ENCODE measurements at regions not wholly inside any gene's neighbourhood (a gene's known extent, or its start where the extent isn't known, plus 50 kb on each side); places are given as distances from the start of the nearest gene placed in this dataset.

GRCh38 chr9:31471010-31471409 is 913.4 kb upstream of the ACO1 start:
- no peak overlapping the region for H3K4me3 ChIP-seq (ENCODE audit: low read depth, low read length)
- DNase-seq (ENCODE audit: low read depth): no peak
- TF ChIP-seq CTCF (conservative IDR thresholded peaks at IDR 0.05; ENCODE audit: low read depth, low read length): no peak

DNA sequence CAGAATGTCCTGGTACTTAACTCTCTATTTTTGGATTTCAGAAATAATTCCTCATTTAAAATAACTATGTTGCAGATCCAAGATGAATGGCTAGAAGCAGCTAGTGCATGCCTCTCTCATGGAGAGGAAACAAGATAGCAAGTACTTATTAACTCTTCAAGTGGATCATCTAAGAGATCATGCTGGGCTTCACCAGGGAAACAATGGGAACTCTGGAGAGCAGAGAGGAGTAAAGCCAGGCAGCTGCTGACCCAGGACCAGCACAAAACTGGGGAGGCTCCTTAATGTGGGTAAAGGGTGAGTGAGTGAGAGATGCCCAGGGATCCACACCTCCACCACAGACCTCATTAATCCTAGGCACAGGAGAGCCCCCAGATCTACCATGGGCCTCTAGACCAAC is 897.8 kb upstream of the ACO1 start:
- DNase-seq (ENCODE audit: low read depth): no peak
- TF ChIP-seq CTCF (conservative IDR thresholded peaks at IDR 0.05; ENCODE audit: low read depth, low read length): no peak
- no peak overlapping the region for H3K4me3 ChIP-seq (ENCODE audit: low read depth, low read length)

DNA sequence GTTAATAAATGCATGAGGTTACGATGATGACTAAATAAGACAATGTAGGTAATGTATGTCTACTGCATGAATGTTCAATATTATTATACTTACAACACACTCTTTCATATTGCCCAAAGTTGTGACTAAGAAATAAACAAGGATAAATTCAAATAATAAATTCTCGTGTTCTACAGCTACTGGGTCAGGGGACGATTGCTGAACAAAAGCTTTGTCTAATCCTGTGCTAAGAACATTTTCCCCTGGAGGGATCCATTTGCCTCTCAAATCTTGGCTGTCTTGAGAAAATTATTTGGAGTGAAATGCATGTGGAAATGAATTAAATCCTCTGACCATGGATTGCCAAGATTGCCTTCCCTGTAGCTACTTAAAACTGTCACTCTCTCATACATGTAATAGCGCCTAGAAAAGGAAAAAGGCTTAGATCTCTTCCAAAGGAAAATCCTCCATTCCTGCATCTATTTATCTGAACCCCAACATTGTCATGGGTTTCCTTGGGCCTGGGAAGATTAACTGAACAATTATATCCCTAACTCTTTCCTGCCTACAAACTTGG is 893.8 kb upstream of the ACO1 start:
- TF ChIP-seq CTCF (conservative IDR thresholded peaks at IDR 0.05; ENCODE audit: low read depth, low read length): no peak
- no peak overlapping the region for H3K4me3 ChIP-seq (ENCODE audit: low read depth, low read length)
- DNase-seq (ENCODE audit: low read depth): no peak

DNA sequence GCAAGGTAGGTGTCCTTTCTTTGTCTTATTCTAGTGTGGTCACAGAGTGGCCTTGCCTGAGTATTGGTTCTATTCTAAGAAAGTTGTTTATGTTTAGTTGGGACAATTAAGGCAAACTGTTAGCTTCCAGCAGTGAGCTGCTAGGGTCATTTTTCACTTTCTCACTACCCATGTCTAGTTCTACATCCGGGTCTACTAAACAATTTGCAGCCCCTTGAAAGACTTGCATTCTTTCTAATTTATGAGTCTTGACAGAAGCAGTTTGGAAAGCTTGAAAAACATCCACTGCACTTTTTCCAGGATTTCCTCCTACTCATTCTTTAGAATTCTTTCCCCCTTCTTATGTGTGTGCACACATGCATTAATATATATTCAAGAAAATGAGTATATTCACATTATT is 892.2 kb upstream of the ACO1 start:
- no peak overlapping the region for H3K4me3 ChIP-seq (ENCODE audit: low read depth, low read length)
- no peak for TF ChIP-seq CTCF (conservative IDR thresholded peaks at IDR 0.05; ENCODE audit: low read depth, low read length)
- DNase-seq (ENCODE audit: low read depth): no peak

GRCh38 chr9:31500422-31500821 is 884.0 kb upstream of the ACO1 start:
- no peak overlapping the region for H3K4me3 ChIP-seq (ENCODE audit: low read depth, low read length)
- TF ChIP-seq CTCF (conservative IDR thresholded peaks at IDR 0.05; ENCODE audit: low read depth, low read length): no peak
- no peak for DNase-seq (ENCODE audit: low read depth)

DNA sequence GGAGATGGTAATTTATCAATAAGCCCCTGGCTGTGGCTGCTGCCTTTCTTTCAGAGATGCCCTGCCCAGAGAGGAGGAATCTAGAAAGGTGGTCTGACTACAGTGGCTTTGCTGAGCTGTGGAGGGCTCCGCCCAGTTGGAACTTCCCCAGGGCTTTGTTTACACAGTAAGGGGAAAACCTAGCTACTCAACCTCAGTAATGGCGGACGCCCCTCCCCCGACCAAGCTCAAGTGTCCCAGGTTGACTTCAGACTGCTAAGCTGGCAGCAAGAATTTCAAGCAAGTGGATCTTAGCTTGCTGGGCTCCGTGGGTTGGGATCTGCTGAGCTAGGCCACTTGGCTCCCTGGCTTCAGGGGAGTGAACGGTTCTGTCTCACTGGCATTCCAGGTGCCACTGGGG is 865.4 kb upstream of the ACO1 start:
- peak; percentile 25 for DNase-seq (ENCODE audit: low read depth)

More for the DNA sequence above, 865.4 kb upstream of the ACO1 start:
- no peak overlapping the region for H3K4me3 ChIP-seq (ENCODE audit: low read depth, low read length)
- no peak for TF ChIP-seq CTCF (conservative IDR thresholded peaks at IDR 0.05; ENCODE audit: low read depth, low read length)

Data from choroid plexus epithelial cell (primary cell).